ENCODE measurements at regions not wholly inside any gene's neighbourhood (a gene's known extent, or its start where the extent isn't known, plus 50 kb on each side); places are given as distances from the start of the nearest gene placed in this dataset.

- Histone ChIP-seq H3K9me2 (ENCODE audit: insufficient read depth) (no peaks in the 10 kb centered on the region), H3F3A (replicated peaks; ENCODE audit: low read depth) (no peaks in the 10 kb centered on the region; the same call in 1 of the 2 replicates), H3K36me3 (ENCODE audit: insufficient read depth) (no peaks in the 10 kb centered on the region), H3K79me2 (replicated peaks; ENCODE audit: insufficient read depth) (peaks cover 67% of the 10 kb centered on the region), H4K20me1 (replicated peaks; ENCODE audit: insufficient read depth) (peaks cover 4% of the 10 kb centered on the region; the same call in 1 of the 2 replicates), H3K27ac (ENCODE audit: low read depth) (no peak overlapping the region), H3K4me1 (ENCODE audit: insufficient read depth) (peaks cover 17% of the 10 kb centered on the region), H3K4me2 (no peak overlapping the region), H2AFZ (no peak overlapping the region), H3K4me3 (no peak overlapping the region), H3K27me3 (ENCODE audit: insufficient read depth) (no peaks in the 10 kb centered on the region)
- Mint-ChIP-seq H3K9me3 (no peaks in the 10 kb centered on the region), H3K27ac (no peak overlapping the region), H3K4me3 (no peak overlapping the region), H3K27me3 (ENCODE audit: insufficient read depth, low read depth, poor library complexity) (peaks cover 5% of the 10 kb centered on the region), H3K4me1 (peaks cover 46% of the 10 kb centered on the region), H3K36me3 (ENCODE audit: low read depth) (no peaks in the 10 kb centered on the region)
- ATAC-seq, result no peak
- no peak for DNase-seq (ENCODE audit: low spot score)
- TF ChIP-seq CREB1 (CRISPR knock-in tag; IDR thresholded peaks at IDR 0.05; ENCODE audit: low read depth) (no peak), EZH2phosphoT487 (IDR thresholded peaks at IDR 0.05; ENCODE audit: unreplicated experiment) (no peak), ZNF114 (CRISPR knock-in tag; IDR thresholded peaks at IDR 0.05) (no peak), POLR2AphosphoS5 (IDR thresholded peaks at IDR 0.05; ENCODE audit: low read depth) (no peak), JUNB (IDR thresholded peaks at IDR 0.05; ENCODE audit: unreplicated experiment) (no peak), ZNF331 (CRISPR knock-in tag; IDR thresholded peaks at IDR 0.05; ENCODE audit: low read depth) (no peak), NANOG (IDR thresholded peaks at IDR 0.05; ENCODE audit: borderline replicate concordance) (no peak), EZH2 (IDR thresholded peaks at IDR 0.05; ENCODE audit: low read depth, unreplicated experiment) (no peak), REST (IDR thresholded peaks at IDR 0.05; ENCODE audit: unreplicated experiment) (no peak), ZNF462 (CRISPR knock-in tag; IDR thresholded peaks at IDR 0.05) (no peak), ETS1 (IDR thresholded peaks at IDR 0.05) (no peak)
These were observed 235.6 kb downstream of the FAT3 start for GRCh38 chr11:92460213-92460612.

Measured in GM23338 (cell line).